ENCODE measurements at regions not wholly inside any gene's neighbourhood (a gene's known extent, or its start where the extent isn't known, plus 50 kb on each side); places are given as distances from the start of the nearest gene placed in this dataset.

DNA sequence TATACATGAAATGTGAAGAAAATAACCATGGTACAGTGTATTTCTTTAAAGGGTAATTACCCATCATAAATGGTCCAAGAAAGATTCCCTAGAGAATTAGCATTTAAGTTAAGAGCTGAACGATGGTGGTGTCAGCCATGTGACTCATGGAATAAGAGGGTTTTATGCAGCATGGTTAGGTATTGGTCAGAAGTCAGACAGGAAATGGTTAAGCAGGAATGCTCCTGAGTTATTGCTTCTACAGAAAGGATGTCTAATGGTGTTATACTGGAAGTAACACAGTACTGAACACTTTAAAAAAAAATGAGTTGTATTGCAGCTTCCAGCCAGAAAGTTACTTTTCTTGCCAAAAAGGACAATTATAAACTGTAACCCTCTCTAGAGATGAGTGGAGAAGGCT lies 72.7 kb upstream of the UBE2E3 start:
- H2AFZ ChIP-seq = 0 out of 2 replicates have a peak overlapping the region, but pooled peaks have one; percentile 27
- no peak overlapping the region for H3K27ac ChIP-seq
- no peak for TF ChIP-seq EZH2 (IDR thresholded peaks at IDR 0.05; ENCODE audit: insufficient read depth, poor library complexity, severe bottlenecking)
- no peak for TF ChIP-seq EZH2phosphoT487 (IDR thresholded peaks at IDR 0.05; ENCODE audit: insufficient read depth, low read depth)

DNA sequence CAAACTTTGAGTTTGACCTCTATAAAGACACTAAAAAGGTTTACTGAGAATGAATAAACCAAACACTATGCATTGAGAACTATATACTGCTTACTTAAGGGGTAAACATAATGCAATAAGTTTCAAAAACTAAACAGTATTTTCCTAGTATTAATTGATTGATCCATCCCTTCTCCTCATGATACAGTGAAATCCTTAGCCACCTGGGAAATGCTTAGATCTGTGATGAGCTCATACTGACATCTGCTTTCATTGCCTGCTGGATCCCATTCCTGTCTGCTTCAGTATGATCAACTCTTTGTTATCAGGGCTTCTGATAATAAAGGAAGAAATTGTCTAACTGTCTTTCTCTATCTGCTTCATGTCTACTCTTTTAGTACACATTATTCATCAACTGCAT lies 74.9 kb upstream of the UBE2E3 start:
- no peak for TF ChIP-seq EZH2phosphoT487 (IDR thresholded peaks at IDR 0.05; ENCODE audit: insufficient read depth, low read depth)
- H3K36me3 ChIP-seq (ENCODE audit: low read depth) = no peaks in the 10 kb centered on the region
- peaks cover 12% of the 10 kb centered on the region; the same call in 1 of the 2 replicates for H3F3A ChIP-seq (ENCODE audit: insufficient read depth)
- no peaks in the 10 kb centered on the region for H3K9me3 ChIP-seq (ENCODE audit: low read depth)
- H3K27me3 ChIP-seq (replicated peaks; ENCODE audit: insufficient read depth) = no peaks in the 10 kb centered on the region
- no peak overlapping the region for H2AFZ ChIP-seq
- H3K4me3 ChIP-seq = no peak overlapping the region
- no peaks in the 10 kb centered on the region for H3K9me2 ChIP-seq (ENCODE audit: insufficient read depth)
- H3K4me2 ChIP-seq (ENCODE audit: unreplicated experiment) = no peak overlapping the region
- in situ Hi-C loops (cut with MboI) = no loop called here
- H3K79me2 ChIP-seq (ENCODE audit: insufficient read depth) = no peaks in the 10 kb centered on the region
- peaks cover 20% of the 10 kb centered on the region for H3K4me1 ChIP-seq (ENCODE audit: insufficient read depth)
- no peak overlapping the region for H3K27ac ChIP-seq
- no peak overlapping the region for H3K9ac ChIP-seq
- no peak for DNase-seq
- no peaks in the 10 kb centered on the region for H4K20me1 ChIP-seq (ENCODE audit: insufficient read depth)

More for the DNA sequence above, 72.7 kb upstream of the UBE2E3 start:
- Histone ChIP-seq H3K9ac (no peak overlapping the region), H3K9me2 (ENCODE audit: insufficient read depth) (no peaks in the 10 kb centered on the region), H3K4me1 (ENCODE audit: insufficient read depth) (peaks cover 29% of the 10 kb centered on the region), H3K79me2 (ENCODE audit: insufficient read depth) (no peaks in the 10 kb centered on the region), H3K36me3 (ENCODE audit: low read depth) (no peaks in the 10 kb centered on the region), H3K4me3 (no peak overlapping the region), H3K9me3 (ENCODE audit: low read depth) (no peaks in the 10 kb centered on the region), H4K20me1 (ENCODE audit: insufficient read depth) (no peaks in the 10 kb centered on the region), H3F3A (ENCODE audit: insufficient read depth) (peaks cover 12% of the 10 kb centered on the region; the same call in 1 of the 2 replicates), H3K4me2 (ENCODE audit: unreplicated experiment) (no peak overlapping the region), H3K27me3 (replicated peaks; ENCODE audit: insufficient read depth) (no peaks in the 10 kb centered on the region)
- peak; percentile 74 for DNase-seq
- WGBS, 2 experiments (ENCODE audit: low coverage in 1 of 2, low lambda C conversion rate in 2 of 2, missing lambda C conversion rate in 2 of 2) = 0 to 3% methylated on average over 1 of the region's 1 CpG
- in situ Hi-C loops (cut with MboI) = no loop called here

DNA sequence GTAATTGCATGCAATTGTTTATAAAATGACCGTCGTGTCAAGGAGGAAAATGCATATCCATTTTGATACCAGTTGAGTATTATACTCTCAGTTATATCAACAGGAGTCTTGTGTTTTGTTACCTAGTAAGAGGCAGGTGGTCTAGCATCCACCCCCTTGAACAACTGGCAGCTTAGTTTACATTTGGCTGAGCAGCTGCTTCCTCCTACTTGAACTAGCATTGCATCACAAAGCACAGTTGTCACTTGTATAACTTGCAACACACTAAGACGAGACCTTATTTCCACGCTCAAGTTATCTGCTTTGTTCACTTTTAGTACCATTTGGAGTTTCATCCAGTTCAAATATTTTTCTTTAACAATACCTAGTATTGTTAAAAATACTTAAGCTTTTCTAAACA lies 75.4 kb upstream of the UBE2E3 start:
- H3K9me3 ChIP-seq (ENCODE audit: low read depth) = no peaks in the 10 kb centered on the region
- peaks cover 12% of the 10 kb centered on the region; the same call in 1 of the 2 replicates for H3F3A ChIP-seq (ENCODE audit: insufficient read depth)
- no peak overlapping the region for H3K4me2 ChIP-seq (ENCODE audit: unreplicated experiment)
- H2AFZ ChIP-seq = no peak overlapping the region
- H3K9ac ChIP-seq = no peak overlapping the region
- no peak overlapping the region for H3K4me3 ChIP-seq
- H3K9me2 ChIP-seq (ENCODE audit: insufficient read depth) = no peaks in the 10 kb centered on the region
- TF ChIP-seq EZH2 (IDR thresholded peaks at IDR 0.05; ENCODE audit: insufficient read depth, poor library complexity, severe bottlenecking) = no peak
- no peak for TF ChIP-seq EZH2phosphoT487 (IDR thresholded peaks at IDR 0.05; ENCODE audit: insufficient read depth, low read depth)
- H3K27ac ChIP-seq = no peak overlapping the region
- in situ Hi-C loops (cut with MboI) = no loop called here
- no peak for DNase-seq
- H3K36me3 ChIP-seq (ENCODE audit: low read depth) = no peaks in the 10 kb centered on the region
- 51 to 54% methylated on average over 4 of the region's 4 CpGs for WGBS, 2 experiments (ENCODE audit: low coverage in 1 of 2, low lambda C conversion rate in 2 of 2, missing lambda C conversion rate in 2 of 2)
- H3K79me2 ChIP-seq (ENCODE audit: insufficient read depth) = no peaks in the 10 kb centered on the region
- no peaks in the 10 kb centered on the region for H4K20me1 ChIP-seq (ENCODE audit: insufficient read depth)
- H3K27me3 ChIP-seq (replicated peaks; ENCODE audit: insufficient read depth) = no peaks in the 10 kb centered on the region
- H3K4me1 ChIP-seq (ENCODE audit: insufficient read depth) = peaks cover 20% of the 10 kb centered on the region

DNA sequence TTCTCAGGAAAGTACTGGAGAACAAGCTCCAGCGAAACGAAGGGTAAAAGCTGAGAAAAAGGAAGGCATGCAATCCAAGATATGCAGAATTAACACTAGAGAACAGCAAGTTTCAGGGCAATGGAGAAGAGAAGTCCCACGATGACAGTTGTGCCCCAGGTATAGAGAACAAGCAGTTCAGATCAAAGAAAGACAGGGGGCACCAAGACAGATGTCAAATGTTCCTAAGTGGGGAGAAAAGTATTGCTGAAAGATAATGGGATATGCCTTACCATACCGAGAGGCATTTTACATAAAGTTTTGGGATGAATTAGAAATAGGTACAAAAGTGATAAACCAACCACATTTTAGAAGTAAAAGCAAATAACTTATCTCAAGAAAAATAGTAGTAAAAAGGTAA lies 79.1 kb upstream of the UBE2E3 start:
- H4K20me1 ChIP-seq (ENCODE audit: insufficient read depth) = no peaks in the 10 kb centered on the region
- no peaks in the 10 kb centered on the region for H3K36me3 ChIP-seq (ENCODE audit: low read depth)
- H3K4me2 ChIP-seq (ENCODE audit: unreplicated experiment) = no peak overlapping the region
- H3K4me3 ChIP-seq = no peak overlapping the region
- H3K4me1 ChIP-seq (ENCODE audit: insufficient read depth) = no peaks in the 10 kb centered on the region
- H3K9me3 ChIP-seq (ENCODE audit: low read depth) = no peaks in the 10 kb centered on the region
- no peak for DNase-seq
- TF ChIP-seq EZH2 (IDR thresholded peaks at IDR 0.05; ENCODE audit: insufficient read depth, poor library complexity, severe bottlenecking) (no peak), EZH2phosphoT487 (IDR thresholded peaks at IDR 0.05; ENCODE audit: insufficient read depth, low read depth) (no peak)
- H3K27me3 ChIP-seq (replicated peaks; ENCODE audit: insufficient read depth) = no peaks in the 10 kb centered on the region
- H3K27ac ChIP-seq = no peak overlapping the region
- no peaks in the 10 kb centered on the region for H3F3A ChIP-seq (ENCODE audit: insufficient read depth)
- H3K79me2 ChIP-seq (ENCODE audit: insufficient read depth) = no peaks in the 10 kb centered on the region
- no peaks in the 10 kb centered on the region for H3K9me2 ChIP-seq (ENCODE audit: insufficient read depth)
- no peak overlapping the region for H2AFZ ChIP-seq
- in situ Hi-C loops (cut with MboI) = no loop called here
- no peak overlapping the region for H3K9ac ChIP-seq
- 59 to 69% methylated on average over 4 of the region's 4 CpGs for WGBS, 2 experiments (ENCODE audit: low coverage in 1 of 2, low lambda C conversion rate in 2 of 2, missing lambda C conversion rate in 2 of 2)

DNA sequence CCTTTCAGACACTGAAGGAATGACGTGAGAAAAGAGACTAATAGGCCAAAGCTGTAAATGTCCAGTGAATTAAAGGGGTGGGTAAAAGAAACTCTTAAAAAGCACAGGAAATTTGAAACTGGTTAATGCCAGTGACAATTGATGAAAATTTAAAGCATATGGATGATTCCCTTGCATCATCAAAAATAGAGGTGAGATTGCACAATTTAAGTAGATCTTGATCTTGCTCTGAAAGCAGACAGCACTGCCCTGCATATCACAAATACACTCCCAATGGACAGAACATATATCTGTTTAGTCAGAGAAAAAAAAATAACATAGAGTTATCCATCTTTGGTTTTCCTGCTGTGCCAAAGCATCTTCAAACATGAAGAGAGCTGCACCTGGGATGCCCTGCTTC lies 86.7 kb upstream of the UBE2E3 start:
- no peaks in the 10 kb centered on the region for H3K9me3 ChIP-seq (ENCODE audit: low read depth)
- H3K4me3 ChIP-seq = no peak overlapping the region
- H3K27ac ChIP-seq = no peak overlapping the region
- peaks cover 12% of the 10 kb centered on the region for H3K4me1 ChIP-seq (ENCODE audit: insufficient read depth)
- H4K20me1 ChIP-seq (ENCODE audit: insufficient read depth) = no peaks in the 10 kb centered on the region
- H3F3A ChIP-seq (ENCODE audit: insufficient read depth) = peaks cover 4% of the 10 kb centered on the region; the same call in 1 of the 2 replicates
- H2AFZ ChIP-seq = no peak overlapping the region
- 57 to 62% methylated on average over 1 of the region's 1 CpG for WGBS, 2 experiments (ENCODE audit: low coverage in 1 of 2, low lambda C conversion rate in 2 of 2, missing lambda C conversion rate in 2 of 2)
- H3K9ac ChIP-seq = no peak overlapping the region
- in situ Hi-C loops (cut with MboI) = no loop called here
- no peak overlapping the region for H3K4me2 ChIP-seq (ENCODE audit: unreplicated experiment)
- no peak for TF ChIP-seq EZH2phosphoT487 (IDR thresholded peaks at IDR 0.05; ENCODE audit: insufficient read depth, low read depth)
- no peak for TF ChIP-seq EZH2 (IDR thresholded peaks at IDR 0.05; ENCODE audit: insufficient read depth, poor library complexity, severe bottlenecking)
- H3K27me3 ChIP-seq (replicated peaks; ENCODE audit: insufficient read depth) = no peaks in the 10 kb centered on the region
- DNase-seq = no peak
- no peaks in the 10 kb centered on the region for H3K36me3 ChIP-seq (ENCODE audit: low read depth)
- no peaks in the 10 kb centered on the region for H3K9me2 ChIP-seq (ENCODE audit: insufficient read depth)
- H3K79me2 ChIP-seq (ENCODE audit: insufficient read depth) = no peaks in the 10 kb centered on the region
